ENCODE measurements at regions not wholly inside any gene's neighbourhood (a gene's known extent, or its start where the extent isn't known, plus 50 kb on each side); places are given as distances from the start of the nearest gene placed in this dataset.

- DNase-seq, result no peak
Measured at GRCh38 chr6:150539568-150539967, 60.1 kb upstream of the PLEKHG1 start.

- no peak for DNase-seq
Measured at GRCh38 chr6:150541576-150541975, 58.1 kb upstream of the PLEKHG1 start.

GRCh38 chr6:150543178-150543577 is 56.5 kb upstream of the PLEKHG1 start:
- DNase-seq, result no peak

- no peak for DNase-seq
Measured at GRCh38 chr6:150544793-150545192, 54.9 kb upstream of the PLEKHG1 start.

GRCh38 chr6:150546457-150546856 is 53.2 kb upstream of the PLEKHG1 start:
- DNase-seq, result no peak

GRCh38 chr6:150547502-150548222 is 52.0 kb upstream of the PLEKHG1 start:
- no peak for DNase-seq

GRCh38 chr6:150548330-150548729 is 51.4 kb upstream of the PLEKHG1 start:
- no peak for DNase-seq

- no peak for DNase-seq
Measured at GRCh38 chr6:150549007-150549406, 50.7 kb upstream of the PLEKHG1 start.

GRCh38 chr6:150549674-150550101 is 50.0 kb upstream of the PLEKHG1 start:
- no peak for DNase-seq

All from activated CD4-positive, alpha-beta T cell treated with anti-CD3 and anti-CD28 coated beads, Interleukin-2, Interleukin-6, amounts not matched to agents 100 ng/mL and 50 ng/mL, durations not matched to agents 16 hours and 8 hours (primary cell).